ENCODE measurements at regions not wholly inside any gene's neighbourhood (a gene's known extent, or its start where the extent isn't known, plus 50 kb on each side); places are given as distances from the start of the nearest gene placed in this dataset.

DNA sequence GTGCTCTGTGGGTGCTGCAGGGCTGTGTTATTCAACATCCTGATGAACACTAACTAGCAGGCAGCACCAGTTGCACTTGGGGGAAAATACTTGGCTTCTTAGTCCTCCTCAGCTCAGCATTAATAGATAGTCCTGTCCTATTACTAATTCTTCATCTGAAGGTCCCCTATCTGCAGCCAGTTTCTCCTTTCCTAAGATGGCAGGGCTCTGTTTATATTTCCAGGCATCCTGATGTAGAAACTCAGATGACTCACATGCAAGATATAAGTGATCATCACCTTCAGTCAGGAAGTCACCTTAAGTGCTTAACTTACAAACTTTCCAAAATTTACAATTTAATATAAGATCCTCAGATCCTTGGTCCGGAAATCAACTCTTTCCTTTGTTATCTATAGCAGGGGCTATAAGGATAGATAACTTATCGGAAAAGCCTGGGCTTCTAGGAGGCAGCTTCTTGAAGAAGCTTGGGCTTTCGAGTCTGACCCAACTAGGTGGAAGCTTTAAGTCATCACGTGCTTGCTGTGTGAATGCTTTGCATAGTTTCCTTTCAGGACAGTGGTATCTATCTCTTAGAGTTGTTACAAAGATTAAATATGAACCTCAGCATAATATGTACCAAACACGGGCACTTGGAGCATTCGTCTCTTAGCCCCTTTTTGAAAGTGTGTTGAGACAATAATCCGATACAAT lies 181.0 kb upstream of the GRIP1 start:
- no peak for DNase-seq

DNA sequence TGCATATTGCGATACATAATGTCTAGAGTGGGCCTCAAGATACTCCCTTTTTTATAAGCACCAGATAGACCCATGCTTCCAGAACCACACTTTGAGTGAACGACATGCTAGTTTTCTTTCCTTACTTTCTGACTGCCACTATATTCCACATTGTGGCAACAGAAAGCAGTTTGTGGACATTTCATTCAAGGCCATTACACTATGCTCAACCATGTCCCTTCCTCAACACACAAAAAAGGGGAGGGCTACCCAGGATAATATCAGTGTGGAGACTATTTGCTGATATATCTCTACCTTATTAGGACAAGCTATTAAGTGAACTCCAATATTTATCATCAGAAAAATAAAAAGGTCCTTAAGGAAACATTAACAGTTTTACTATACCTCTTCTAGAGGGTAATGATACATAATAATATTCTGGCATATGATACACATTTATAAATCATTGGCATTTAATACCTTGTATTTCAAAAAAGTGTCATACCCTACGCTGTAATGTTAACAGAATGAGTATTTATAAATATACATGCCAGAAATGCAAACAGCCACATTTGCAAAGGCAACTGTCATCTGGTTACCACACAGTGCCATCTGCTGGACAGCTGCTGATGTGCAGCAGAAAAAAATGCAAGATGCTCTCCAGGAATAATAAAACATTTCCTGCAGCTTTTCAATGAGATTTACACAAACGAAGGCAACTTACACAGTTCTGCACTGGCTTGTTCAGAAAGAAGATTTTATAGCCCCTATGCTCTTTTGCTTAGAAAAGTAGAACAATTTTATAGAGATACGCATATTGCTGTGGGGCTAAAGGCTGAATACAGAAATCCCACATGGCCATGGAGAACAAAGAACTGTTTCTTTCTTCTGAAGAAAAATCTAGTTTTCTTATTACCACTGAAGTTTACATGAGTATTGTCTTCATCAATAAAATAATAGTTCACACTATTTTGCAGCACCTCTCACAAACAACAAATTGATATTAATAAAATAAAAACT lies 182.2 kb upstream of the GRIP1 start:
- peak; percentile 6 to 49 (median 14) for DNase-seq

GRCh38 chr12:66862356-66862985 lies 183.6 kb upstream of the GRIP1 start:
- DNase-seq = no peak

GRCh38 chr12:66863276-66863675 lies 184.4 kb upstream of the GRIP1 start:
- no peak for DNase-seq

DNA sequence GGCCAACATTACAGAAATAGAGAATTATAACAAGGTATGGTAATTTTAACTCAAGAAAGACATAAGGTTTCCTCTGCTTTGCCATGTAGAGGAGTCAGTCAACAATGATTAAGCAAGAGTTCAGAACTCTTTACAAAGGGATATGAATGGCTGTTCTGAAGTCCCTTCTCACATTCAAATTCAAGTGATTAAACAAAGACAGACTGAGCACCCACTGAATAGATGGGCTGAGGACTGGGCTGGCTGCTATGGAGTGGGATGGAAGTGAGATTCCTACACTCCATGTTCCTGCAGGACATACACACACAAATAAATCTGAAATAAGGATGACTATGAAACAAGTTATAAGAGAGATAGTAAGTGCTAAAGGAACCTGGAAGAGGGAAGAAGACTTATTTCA lies 199.0 kb upstream of the GRIP1 start:
- no peak for DNase-seq

- no peak for DNase-seq
Measured at GRCh38 chr12:66879409-66879808, 200.5 kb upstream of the GRIP1 start.

DNA sequence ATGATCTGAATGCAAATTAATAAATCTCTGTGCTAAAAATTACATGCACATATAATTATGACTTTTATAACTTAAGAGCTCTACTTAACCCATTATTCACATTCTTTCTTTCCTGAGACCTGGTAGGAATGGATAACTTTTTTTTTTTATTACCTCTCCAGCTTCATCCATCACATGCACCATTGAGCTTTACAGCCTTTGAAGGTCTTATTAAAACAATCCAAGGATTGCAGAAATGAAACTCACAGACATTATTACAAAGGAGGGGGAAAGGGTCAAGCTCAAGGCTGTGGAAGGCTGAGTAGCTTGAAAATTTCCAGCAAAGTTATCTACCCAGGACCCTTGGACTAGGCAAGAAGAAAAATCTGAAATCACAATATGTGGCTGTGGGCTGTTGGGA lies 202.5 kb upstream of the GRIP1 start:
- no peak for DNase-seq

GRCh38 chr12:66884091-66884490 lies 205.2 kb upstream of the GRIP1 start:
- DNase-seq = no peak

DNA sequence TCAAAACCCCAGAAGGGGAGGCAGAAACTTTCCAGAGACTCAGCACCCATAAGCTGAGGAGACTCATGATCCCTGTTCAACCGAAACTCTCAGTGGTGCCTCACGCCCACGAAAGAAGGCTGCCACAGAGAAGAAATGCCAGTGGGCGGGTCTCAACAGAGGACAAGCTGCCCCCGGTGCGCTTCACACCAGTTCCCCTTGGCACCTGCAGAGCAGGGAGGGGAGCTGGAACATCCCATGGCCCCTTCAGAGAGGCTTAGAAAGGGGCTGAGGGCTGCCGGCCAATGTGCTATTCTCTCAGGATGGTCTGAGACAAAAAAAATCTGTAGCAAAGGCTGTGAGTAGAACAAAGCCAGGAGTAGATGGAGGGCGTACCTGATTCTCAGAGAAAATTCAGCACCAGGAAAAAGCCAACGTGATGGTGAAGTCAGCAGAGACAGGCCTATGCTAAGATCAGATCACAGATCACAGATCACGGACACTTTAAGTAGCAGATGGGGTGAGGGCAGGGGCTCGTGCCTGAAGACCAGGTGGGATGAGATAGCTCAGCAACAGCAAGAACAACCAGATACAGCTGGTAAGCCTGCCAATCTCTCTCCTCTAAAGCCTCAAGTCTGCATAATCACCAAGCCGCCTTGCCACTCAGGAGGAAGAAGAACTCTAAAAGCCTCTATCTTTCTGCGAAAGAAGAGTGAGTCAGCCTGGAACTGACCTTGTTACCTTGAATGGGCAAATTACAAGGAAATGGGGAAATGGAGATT lies 206.4 kb upstream of the GRIP1 start:
- DNase-seq = no peak

GRCh38 chr12:66896797-66897196 lies 217.9 kb upstream of the GRIP1 start:
- DNase-seq = no peak

DNA sequence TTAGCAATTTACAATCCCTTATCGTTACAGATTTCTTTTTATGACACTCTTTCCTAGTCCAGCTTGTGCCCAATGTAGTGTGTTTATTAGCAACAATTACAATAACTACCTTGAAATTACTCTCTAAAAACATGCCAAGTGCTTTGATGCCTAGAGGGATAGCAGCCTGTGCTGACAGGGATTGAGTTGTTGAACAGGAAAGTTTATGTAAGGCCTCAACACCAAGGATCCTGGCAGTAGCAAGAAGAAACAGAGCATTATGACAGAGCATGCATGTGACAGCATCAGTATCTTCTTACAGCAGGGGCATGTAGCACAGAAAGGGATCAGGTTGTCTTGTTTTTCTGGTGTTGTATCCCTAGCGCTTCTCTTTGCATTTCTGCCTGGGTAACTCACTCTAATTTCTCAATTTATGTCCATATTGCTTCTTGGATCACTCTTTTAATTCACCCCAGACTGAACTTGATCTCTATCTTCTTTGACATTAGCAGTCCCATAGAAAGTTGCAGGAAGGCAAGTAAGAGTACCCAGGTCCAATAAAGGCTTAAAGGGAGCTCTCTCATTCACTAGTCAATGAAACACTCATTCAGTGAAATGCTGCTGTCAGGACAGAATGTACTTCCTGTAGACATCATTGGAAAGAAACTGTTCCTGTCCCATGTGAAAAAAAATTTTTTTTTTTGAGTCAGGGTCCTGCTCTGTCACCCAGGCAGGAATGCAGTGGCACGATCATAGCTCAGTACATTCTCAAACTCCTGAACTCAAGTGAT lies 220.0 kb upstream of the GRIP1 start:
- DNase-seq = no peak

GRCh38 chr12:66899588-66899987 lies 220.7 kb upstream of the GRIP1 start:
- no peak for DNase-seq

DNA sequence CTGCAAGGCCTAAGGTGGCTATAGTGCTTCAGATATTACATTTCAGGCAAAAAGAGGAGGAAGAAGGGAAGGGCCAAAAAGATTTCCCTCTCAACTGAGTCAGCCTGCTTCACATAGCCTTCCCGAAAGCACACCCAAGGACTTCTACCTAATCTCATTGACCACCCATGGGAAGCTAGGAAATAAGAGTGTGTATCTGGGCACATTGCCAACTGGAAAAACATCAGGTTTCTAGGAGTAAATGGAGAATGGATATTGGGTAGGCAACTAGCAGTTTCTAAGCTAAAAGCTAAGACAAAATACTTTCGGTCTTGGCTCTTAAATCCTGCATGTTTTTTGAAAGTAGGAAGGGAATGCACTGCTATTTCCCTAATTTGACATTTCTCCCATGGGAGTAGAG lies 221.7 kb upstream of the GRIP1 start:
- DNase-seq = no peak

- DNase-seq = no peak
Measured at GRCh38 chr12:66901138-66901932, 222.5 kb upstream of the GRIP1 start.

GRCh38 chr12:66902020-66902419 lies 223.1 kb upstream of the GRIP1 start:
- DNase-seq = no peak

- no peak for DNase-seq
Measured at GRCh38 chr12:66903782-66904396, 225.0 kb upstream of the GRIP1 start.

DNA sequence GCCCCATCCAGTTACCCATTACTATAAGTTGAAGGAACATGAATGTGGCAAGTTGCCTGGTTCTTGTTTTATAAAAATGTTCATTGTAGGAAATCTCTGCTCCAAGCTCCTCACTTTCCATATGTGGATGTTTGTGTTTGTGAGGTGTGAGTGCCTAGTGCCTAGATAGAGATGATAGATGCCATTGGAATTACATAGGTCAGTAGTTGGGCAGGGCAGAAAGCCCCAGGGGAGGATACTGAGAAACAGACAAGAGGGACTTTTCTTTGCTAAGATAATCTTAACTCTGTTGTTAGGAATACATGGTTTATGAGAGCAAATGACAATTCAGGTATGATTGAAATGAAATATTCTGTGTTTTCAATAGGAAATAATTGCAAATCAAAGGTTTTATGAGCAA lies 226.3 kb upstream of the GRIP1 start:
- no peak for DNase-seq

- no peak for DNase-seq
Measured at GRCh38 chr12:66910366-66910974, 231.6 kb upstream of the GRIP1 start.

GRCh38 chr12:66915306-66915904 lies 236.5 kb upstream of the GRIP1 start:
- DNase-seq = no peak

- no peak for DNase-seq
Measured at GRCh38 chr12:66916189-66916588, 237.3 kb upstream of the GRIP1 start.
